DMS53 treated with DMSO at 0.1 percent for 48 hours (cell line): ENCODE measurements at regions not wholly inside any gene's neighbourhood (a gene's known extent, or its start where the extent isn't known, plus 50 kb on each side); places are given as distances from the start of the nearest gene placed in this dataset.

ENCODE experiments used
- DNase-seq: peaks from one replicate; lab custom pipeline; 2025; ENCODE audit not compliant: unreplicated experiment; lab: John Stamatoyannopoulos, UW

DNA sequence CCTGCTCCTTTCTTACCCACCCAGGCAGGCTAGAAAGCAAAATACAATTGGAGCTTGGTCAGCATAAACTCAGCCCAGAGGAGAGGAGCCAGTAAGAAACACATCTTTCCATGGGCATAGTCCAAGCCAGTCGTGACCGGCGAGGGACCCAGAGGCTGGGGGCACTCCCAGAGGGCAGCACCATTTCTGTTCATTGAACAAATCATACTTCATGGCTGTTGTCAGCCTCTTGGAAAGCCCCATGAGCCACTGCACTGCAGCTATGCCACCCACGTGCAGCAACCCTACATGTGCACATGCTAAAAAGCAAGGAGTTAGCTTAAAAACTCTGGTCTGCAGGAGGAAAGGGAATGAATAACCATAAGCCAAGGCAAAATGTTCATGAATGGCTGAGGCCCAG lies 90.0 kb upstream of the CDKN3 start:
- no peak for DNase-seq

- no peak for DNase-seq
Observed at GRCh38 chr14:54309615-54310014, 87.2 kb upstream of the CDKN3 start.

- no peak for DNase-seq
Observed at GRCh38 chr14:54310151-54310850, 86.5 kb upstream of the CDKN3 start.

DNA sequence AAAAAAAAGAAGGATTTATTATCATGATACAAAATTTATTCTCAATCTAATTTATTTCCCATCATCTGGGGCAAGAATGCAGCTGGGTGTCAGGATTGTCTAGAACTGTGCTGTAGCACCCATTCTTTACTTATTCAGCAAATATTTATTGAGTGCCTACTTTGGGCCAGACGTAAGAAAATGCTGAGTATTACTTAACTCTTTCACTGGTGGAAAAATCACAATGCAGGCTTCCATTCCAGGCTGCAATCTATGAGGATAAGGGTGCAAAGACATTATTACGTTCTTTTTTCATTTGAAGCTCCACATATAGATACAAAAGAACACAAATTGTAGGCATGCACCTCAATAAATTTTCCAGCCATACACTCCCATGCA lies 86.0 kb upstream of the CDKN3 start:
- no peak for DNase-seq

GRCh38 chr14:54312166-54312801 lies 84.5 kb upstream of the CDKN3 start:
- no peak for DNase-seq

- no peak for DNase-seq
Observed at GRCh38 chr14:54314365-54315104, 82.3 kb upstream of the CDKN3 start.

DNA sequence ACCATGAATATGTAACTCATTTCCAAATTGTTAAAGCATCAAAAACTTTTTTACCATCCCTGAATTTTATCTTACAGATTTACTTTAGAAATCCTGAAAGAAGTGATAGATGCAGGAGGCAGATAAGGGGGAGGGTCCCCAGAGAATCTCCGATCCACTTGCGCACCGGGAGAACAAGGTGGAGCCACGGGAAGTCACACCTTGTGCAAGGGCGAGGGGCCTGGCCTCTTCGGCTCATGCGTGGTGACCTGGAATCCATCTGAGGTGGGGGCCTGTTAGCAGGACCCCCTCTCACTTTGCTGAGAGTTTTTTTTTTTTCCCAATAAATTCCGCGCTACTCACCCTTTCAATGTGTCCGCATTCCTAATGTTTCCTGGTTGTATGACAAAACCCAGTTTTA lies 80.2 kb upstream of the CDKN3 start:
- no peak for DNase-seq

DNA sequence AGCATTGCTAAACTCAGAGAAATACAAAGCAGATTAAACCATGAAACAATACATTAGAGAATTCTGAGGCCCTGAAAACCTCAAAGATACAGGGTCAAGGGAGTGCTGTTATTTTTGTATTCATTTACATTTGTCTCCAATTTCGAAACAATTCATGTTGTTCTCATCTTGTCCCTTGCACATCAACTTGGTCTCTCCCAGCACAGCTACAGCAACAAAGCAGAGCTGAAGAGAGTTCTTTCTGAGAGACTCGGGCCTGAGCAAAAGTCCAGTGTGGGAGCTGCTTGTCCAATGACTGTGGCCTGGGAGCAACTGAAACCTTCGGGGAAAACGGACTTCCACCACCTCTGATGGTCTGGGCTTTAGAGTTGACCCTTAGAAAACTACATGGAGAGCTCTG lies 79.4 kb upstream of the CDKN3 start:
- no peak for DNase-seq

- DNase-seq = no peak
Observed at GRCh38 chr14:54322246-54322645, 74.6 kb upstream of the CDKN3 start.

- DNase-seq = no peak
Observed at GRCh38 chr14:54322701-54323337, 74.0 kb upstream of the CDKN3 start.

GRCh38 chr14:54325766-54326165 lies 71.0 kb upstream of the CDKN3 start:
- no peak for DNase-seq

DNA sequence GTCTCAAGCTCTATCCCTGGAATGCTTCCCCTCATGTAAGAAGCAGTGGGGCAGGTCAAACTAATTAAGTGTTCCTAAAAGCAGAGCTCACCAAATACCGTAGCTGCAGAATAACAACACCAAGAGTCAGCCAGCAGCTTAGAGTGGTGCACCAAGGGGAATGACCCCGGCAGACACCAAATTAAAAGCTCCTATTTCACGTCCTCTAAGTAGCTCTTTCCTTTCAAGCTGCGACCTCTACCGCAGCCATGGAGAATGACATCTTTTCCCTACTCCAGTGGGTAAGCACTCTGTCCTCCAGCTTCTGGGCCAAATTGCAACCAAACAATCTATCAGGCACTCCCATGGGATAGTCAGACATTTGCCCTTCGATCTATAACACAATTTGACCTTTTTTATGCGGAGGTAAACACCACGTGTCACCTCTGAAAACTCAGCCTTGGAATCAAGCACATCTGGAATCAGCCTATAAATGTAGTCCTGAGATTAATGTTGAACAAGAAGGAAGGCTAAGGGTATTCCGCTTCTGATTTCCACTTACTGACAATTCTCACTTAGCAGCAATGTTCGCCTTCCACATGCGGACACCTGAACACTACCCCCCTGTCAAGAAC lies 67.6 kb upstream of the CDKN3 start:
- peak; percentile 67 for DNase-seq

- no peak for DNase-seq
Observed at GRCh38 chr14:54330876-54331275, 65.9 kb upstream of the CDKN3 start.

DNA sequence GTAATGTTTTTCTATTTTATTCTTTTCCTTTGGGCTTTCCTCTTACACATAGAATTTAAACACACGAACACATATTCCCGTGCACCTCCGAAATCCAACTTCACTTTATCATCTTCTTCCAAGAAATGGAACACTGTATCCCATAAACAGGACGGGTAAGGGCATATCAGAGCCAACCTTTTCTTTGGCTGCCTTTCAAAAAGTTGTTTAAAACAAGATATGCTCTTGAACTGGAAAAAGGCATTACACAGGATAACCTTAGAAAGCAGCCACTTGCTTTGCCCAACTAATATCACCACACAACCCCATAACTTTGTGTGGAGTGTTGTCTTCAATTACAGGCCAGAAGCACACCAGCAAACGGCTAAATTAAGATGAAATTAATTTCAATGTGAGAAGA lies 65.3 kb upstream of the CDKN3 start:
- DNase-seq = no peak

GRCh38 chr14:54332490-54332889 lies 64.3 kb upstream of the CDKN3 start:
- no peak for DNase-seq

- DNase-seq = no peak
Observed at GRCh38 chr14:54333511-54333910, 63.3 kb upstream of the CDKN3 start.

DNA sequence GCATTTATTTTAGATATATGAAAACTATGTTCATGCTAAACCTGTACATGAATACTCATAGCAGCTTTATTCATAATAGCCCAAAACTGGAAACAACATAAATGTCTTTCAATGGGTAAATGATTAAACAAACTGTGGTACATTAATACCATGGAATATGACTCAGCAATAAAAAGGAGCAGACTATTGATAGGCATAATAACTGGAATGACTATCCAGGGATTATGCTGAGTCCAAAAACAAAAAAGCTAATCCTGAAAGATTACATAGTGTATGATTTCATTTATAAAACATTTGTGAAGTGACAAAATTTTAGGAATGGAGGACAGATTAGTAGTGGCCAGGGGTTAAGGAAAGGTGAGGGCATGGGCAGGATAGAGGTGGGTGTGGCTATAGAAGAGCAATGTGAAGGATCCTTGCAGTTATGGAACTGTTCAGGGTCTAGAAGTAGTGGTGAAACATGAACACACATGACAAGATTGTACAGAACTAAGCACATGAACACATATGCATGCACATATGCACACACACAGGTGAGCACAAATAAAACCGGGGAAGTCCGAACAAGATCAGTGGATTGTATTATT lies 61.1 kb upstream of the CDKN3 start:
- DNase-seq = peak; percentile 8

DNA sequence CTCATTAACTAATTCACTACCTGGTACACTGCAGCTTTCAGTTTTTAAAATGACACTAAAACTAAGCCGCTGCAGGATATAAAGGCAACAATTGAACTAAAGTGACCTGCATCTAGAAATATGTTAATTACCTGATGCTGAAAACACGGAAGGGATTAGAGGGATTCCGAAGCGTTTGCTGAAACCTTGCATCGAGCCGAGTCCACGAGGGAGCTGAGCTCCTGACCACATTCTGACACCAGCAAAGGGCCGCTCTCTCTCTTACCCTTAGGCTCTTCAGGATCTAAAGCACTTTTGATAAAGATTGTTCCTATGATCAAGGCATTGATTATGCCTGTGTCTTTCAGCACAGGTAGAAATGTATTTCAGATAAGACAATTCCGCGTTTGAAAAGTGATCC lies 59.5 kb upstream of the CDKN3 start:
- no peak for DNase-seq

- DNase-seq = no peak
Observed at GRCh38 chr14:54338696-54339317, 58.0 kb upstream of the CDKN3 start.

DNA sequence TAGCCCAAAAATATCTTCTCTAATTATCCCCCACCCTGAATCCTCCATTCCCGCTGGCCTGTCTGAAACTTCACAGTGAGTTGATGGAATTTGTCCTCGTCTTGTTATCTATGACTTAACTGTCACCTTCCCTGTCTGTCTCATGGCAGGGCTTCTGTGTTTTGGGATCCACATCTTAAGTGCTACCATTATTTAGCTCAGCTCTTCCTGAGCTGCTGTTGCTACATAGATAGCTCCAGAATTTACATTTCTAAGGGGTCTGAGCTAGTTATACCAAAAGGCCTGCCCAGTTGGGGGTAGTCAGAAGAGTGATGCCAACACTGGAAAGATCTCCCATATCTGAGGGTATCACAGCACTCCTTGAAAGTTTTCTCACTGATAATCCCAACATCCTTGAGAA lies 57.0 kb upstream of the CDKN3 start:
- no peak for DNase-seq

- DNase-seq = no peak
Observed at GRCh38 chr14:54342806-54343205, 54.0 kb upstream of the CDKN3 start.
